HL-60 (cell line): ENCODE measurements at regions not wholly inside any gene's neighbourhood (a gene's known extent, or its start where the extent isn't known, plus 50 kb on each side); places are given as distances from the start of the nearest gene placed in this dataset.

Source experiments
- CTCF ChIP-seq: IDR thresholded peaks from one replicate; pipeline ENCODE4 v1.5.1; 2011; ENCODE audit warnings: low read length, control low read depth, inconsistent platforms; ENCODE audit not compliant: insufficient read depth
- POLR2AphosphoS5 ChIP-seq: IDR thresholded peaks from 2 replicates; pipeline ENCODE4 v1.6.1; 2012; ENCODE audit warnings: low read depth
- SPI1 ChIP-seq: IDR thresholded peaks from 2 replicates; pipeline ENCODE4 v1.6.1; 2012; ENCODE audit warnings: low read depth, mild to moderate bottlenecking, borderline replicate concordance
- TF ChIP-seq, protein P1 (sequence below): IDR thresholded peaks from 2 replicates; pipeline ENCODE4 v1.6.1; 2012; ENCODE audit warnings: low read depth; ENCODE audit not compliant: insufficient replicate concordance

GRCh38 chr5:117246424-117246823 lies 671.8 kb upstream of the SEMA6A start:
- TF ChIP-seq POLR2AphosphoS5: no peak
- TF ChIP-seq CTCF: no peak
- TF ChIP-seq, protein P1, sequence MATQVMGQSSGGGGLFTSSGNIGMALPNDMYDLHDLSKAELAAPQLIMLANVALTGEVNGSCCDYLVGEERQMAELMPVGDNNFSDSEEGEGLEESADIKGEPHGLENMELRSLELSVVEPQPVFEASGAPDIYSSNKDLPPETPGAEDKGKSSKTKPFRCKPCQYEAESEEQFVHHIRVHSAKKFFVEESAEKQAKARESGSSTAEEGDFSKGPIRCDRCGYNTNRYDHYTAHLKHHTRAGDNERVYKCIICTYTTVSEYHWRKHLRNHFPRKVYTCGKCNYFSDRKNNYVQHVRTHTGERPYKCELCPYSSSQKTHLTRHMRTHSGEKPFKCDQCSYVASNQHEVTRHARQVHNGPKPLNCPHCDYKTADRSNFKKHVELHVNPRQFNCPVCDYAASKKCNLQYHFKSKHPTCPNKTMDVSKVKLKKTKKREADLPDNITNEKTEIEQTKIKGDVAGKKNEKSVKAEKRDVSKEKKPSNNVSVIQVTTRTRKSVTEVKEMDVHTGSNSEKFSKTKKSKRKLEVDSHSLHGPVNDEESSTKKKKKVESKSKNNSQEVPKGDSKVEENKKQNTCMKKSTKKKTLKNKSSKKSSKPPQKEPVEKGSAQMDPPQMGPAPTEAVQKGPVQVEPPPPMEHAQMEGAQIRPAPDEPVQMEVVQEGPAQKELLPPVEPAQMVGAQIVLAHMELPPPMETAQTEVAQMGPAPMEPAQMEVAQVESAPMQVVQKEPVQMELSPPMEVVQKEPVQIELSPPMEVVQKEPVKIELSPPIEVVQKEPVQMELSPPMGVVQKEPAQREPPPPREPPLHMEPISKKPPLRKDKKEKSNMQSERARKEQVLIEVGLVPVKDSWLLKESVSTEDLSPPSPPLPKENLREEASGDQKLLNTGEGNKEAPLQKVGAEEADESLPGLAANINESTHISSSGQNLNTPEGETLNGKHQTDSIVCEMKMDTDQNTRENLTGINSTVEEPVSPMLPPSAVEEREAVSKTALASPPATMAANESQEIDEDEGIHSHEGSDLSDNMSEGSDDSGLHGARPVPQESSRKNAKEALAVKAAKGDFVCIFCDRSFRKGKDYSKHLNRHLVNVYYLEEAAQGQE: no peak
- no peak for TF ChIP-seq SPI1
